ENCODE measurements at regions not wholly inside any gene's neighbourhood (a gene's known extent, or its start where the extent isn't known, plus 50 kb on each side); places are given as distances from the start of the nearest gene placed in this dataset.

DNA sequence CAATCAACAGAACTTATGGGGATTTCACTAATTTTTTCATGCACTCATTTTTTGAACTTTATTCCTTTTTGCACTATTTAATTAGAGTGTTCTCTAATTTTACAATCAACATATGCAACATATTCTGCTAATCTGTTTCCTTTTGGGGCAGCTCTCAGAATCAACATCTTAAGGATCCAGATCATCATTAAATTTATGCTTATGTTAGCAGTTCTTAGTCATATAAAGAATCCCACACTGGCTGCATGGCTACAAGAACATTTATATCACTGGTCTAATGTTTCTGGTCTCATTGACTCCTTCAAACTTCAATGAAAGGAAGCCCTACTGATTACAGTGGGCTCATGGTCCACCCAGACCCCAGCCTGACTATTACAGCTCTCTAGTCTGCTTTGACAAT lies 245.2 kb downstream of the RBM26 start:
- no peak for TF ChIP-seq CTCF (conservative IDR thresholded peaks at IDR 0.05; ENCODE audit: low read depth, low read length)
- no peak for DNase-seq (ENCODE audit: low read depth)
- H3K4me3 ChIP-seq (ENCODE audit: low read length): no peak overlapping the region

DNA sequence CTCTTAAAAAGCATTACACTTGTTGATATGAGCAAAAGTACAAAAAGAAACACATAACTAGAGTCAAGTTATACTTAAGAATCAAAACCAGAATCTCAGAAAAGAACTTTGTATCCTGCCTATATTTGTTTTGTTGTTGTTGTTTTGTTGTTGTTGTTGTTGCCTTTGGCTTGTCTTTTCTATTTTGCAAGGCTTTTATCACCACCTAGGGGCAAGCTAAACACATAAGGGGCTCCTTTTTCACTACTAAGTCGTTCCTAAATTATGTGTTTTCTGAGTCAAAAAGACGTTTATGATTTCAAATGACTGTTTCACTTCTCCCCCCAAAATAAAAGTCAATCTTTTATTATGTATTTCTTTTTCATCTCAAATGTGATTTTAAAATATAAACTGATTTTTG lies 250.2 kb downstream of the RBM26 start:
- H3K4me3 ChIP-seq (ENCODE audit: low read length): no peak overlapping the region
- no peak for TF ChIP-seq CTCF (conservative IDR thresholded peaks at IDR 0.05; ENCODE audit: low read depth, low read length)
- DNase-seq (ENCODE audit: low read depth): no peak

- H3K4me3 ChIP-seq (ENCODE audit: low read length): no peak overlapping the region
- no peak for DNase-seq (ENCODE audit: low read depth)
- TF ChIP-seq CTCF (conservative IDR thresholded peaks at IDR 0.05; ENCODE audit: low read depth, low read length): no peak
These were observed 256.8 kb downstream of the RBM26 start for GRCh38 chr13:79149210-79149609.

- no peak for TF ChIP-seq CTCF (conservative IDR thresholded peaks at IDR 0.05; ENCODE audit: low read depth, low read length)
These were observed 265.0 kb downstream of the RBM26 start for GRCh38 chr13:79141082-79141481.

DNA sequence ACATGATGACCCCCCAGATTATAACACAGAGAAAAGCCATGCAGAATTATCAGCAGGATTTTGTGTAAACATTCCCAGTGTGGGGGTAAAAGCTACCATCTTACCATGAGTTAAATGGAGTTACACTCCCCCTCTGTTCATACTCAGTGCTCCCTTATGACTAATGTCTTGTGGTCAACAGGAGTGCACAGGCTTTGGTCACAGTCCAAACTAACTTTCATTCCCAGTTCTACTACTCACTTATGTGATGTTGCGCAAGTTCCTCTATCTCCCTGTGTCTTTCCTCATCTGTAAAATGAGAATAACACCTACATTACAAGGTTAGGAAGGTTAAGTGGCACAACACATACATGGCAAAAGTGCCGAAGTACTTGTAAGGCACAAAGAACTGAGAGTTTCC lies 277.9 kb downstream of the RBM26 start:
- H3K4me3 ChIP-seq (ENCODE audit: low read length): no peak overlapping the region
- TF ChIP-seq CTCF (conservative IDR thresholded peaks at IDR 0.05; ENCODE audit: low read depth, low read length): no peak
- peak; percentile 31 for DNase-seq (ENCODE audit: low read depth)

More at GRCh38 chr13:79141082-79141481, 265.0 kb downstream of the RBM26 start:
- DNase-seq (ENCODE audit: low read depth): no peak
- H3K4me3 ChIP-seq (ENCODE audit: low read length): no peak overlapping the region

- no peak for TF ChIP-seq CTCF (conservative IDR thresholded peaks at IDR 0.05; ENCODE audit: low read depth, low read length)
- H3K4me3 ChIP-seq (ENCODE audit: low read length): no peak overlapping the region
- DNase-seq (ENCODE audit: low read depth): no peak
These were observed 279.3 kb downstream of the RBM26 start for GRCh38 chr13:79126706-79127105.

- no peak for DNase-seq (ENCODE audit: low read depth)
- no peak for TF ChIP-seq CTCF (conservative IDR thresholded peaks at IDR 0.05; ENCODE audit: low read depth, low read length)
These were observed 281.9 kb downstream of the RBM26 start for GRCh38 chr13:79124183-79124582.

More at GRCh38 chr13:79124183-79124582, 281.9 kb downstream of the RBM26 start:
- no peak overlapping the region for H3K4me3 ChIP-seq (ENCODE audit: low read length)

Data from retinal pigment epithelial cell (primary cell).